Sciatic nerve (tissue), 2 donors: ENCODE measurements at regions not wholly inside any gene's neighbourhood (a gene's known extent, or its start where the extent isn't known, plus 50 kb on each side); places are given as distances from the start of the nearest gene placed in this dataset.
A peak's percentile ranks its signal among the peaks of the same experiment; 100 is the strongest.
"Not testable (repeated sequence)": the region's sequence is repeated elsewhere in the genome, so short reads cannot be mapped to it uniquely, and the experiment has no call there.

Source experiments
- ATAC-seq: fragments of 200-7000 bp; cut with Tn5 transposase; one replicate; pipeline ENCODE4 v1.9.1; 2020; ENCODE audit warnings: mild to moderate bottlenecking, moderate library complexity
- DNase-seq: peaks from one replicate; pipeline ENCODE4 v3.0.0-alpha.2; 2020; ENCODE audit warnings: low spot score
- intact Hi-C: fragments of 100-400 bp; cut with DNase I; formaldehyde crosslinking; loops from one replicate; pipeline ENCODE4 v1.14.2; 2022
- donor health status: DM: no; HTN: no; CAD: no.
- donor health status: DM: no; HTN: no; CAD: no.

DNA sequence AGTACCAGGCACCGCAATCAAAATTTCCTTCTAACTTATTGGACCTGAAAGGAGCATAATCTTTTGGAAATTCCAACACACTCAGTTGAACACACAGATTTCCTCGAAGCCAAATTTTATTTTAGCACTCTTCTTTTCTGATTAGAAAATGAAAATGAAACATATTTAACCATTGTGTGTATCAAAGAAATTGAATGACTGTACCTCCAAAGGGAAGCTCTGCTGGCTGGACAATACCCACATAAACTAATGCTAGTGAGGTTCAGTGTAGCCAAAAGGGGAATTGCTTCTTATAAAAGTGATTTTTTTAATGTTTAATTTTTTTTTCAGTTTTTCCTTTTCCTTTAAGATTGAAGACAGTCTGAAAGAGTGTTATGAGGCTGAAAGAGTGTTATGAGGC is 239.6 kb upstream of the NREP start:
- intact Hi-C loops = no loop called here
- ATAC-seq (no peak), DNase-seq (no peak)

- DNase-seq (no peak), ATAC-seq (no peak)
- intact Hi-C loops = no loop called here
Observed at GRCh38 chr5:111995701-111996100, 238.7 kb upstream of the NREP start.

GRCh38 chr5:111993242-111993641 is 236.2 kb upstream of the NREP start:
- DNase-seq (no peak), ATAC-seq (no peak)
- intact Hi-C loops = no loop called here

DNA sequence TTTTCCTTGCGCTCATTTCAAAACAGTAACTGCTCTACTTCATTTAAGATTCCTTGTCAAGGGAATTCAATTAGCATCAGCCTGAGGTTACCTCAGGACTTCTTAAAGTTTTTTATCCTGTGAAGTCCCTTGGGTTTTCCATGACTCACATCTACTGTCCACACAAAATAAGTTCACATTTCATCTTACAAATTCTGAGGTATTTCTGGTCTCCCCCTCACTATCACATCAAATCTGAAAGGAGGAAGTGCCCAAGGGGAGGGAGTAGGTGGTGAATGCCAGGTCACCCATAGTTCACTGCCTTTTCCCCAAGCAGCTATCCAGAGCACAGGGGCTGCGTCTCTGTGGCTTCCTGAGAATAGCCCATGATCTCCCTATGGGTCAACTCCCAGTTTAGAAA is 227.1 kb upstream of the NREP start:
- intact Hi-C loops = no loop called here
- no peak for ATAC-seq
- DNase-seq = no peak

GRCh38 chr5:111983459-111983858 is 226.5 kb upstream of the NREP start:
- no peak for ATAC-seq
- intact Hi-C loops = no loop called here
- DNase-seq = no peak

DNA sequence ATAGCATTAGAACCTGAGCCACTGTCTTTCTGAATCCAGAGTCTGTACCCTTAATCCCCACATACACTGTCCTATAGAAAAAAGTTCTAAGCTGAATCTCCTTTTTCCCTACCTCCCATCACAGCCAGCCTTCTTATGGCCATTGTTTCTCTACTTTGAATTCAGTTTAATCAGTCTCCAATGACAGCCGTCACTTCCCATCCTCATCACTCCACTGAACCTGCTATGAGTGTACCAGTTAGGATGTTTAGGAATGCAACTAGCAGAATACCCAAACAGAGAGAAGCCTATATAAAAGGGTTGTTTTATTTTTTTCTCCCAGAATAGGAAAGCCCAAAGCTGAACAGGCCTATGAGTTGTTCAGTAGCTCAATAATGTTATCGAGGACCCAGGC is 220.4 kb upstream of the NREP start:
- intact Hi-C loops = no loop called here
- ATAC-seq (no peak), DNase-seq (no peak)

DNA sequence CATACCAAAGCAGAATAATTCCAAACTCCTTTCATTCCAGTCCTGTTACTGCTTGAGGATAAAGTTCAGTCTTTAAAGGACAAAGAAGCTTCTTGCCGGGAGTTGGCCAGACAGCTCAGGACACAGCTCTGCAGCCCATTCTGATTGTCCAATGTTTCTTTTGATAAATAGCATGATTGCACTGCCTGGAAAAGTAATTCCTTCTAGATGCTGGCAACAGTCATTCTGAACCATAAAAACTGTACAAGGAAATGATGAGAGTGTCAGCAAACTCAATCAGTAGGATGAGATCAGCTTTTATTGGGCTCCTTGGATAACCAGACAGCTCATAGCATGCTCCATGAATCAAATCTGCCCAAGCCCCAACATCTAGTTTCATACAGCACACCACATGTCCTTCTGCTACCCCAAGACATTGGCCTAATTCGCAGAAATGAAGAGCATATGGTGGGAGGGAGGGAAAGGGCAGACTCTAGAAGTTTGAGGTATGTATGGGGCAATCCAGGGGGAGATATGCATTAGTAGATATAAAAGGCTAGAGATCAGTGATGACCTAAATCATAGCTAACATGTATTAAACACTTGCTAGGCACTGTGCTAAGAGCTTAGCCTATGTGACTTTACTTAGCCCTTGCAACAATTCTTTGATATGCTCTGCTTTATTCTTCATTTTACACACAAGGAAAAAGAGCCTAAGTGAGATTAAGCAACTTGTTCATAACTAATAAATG is 219.9 kb upstream of the NREP start:
- intact Hi-C loops = no loop called here
- ATAC-seq (no peak), DNase-seq (no peak)

- intact Hi-C loops = no loop called here
- DNase-seq (no peak), ATAC-seq (peak; percentile 75)
Observed at GRCh38 chr5:111975133-111975532, 218.1 kb upstream of the NREP start.

- ATAC-seq (no peak), DNase-seq (no peak)
- intact Hi-C loops = no loop called here
Observed at GRCh38 chr5:111973961-111974360, 217.0 kb upstream of the NREP start.

GRCh38 chr5:111972548-111972947 is 215.6 kb upstream of the NREP start:
- DNase-seq = no peak
- intact Hi-C loops = no loop called here

DNA sequence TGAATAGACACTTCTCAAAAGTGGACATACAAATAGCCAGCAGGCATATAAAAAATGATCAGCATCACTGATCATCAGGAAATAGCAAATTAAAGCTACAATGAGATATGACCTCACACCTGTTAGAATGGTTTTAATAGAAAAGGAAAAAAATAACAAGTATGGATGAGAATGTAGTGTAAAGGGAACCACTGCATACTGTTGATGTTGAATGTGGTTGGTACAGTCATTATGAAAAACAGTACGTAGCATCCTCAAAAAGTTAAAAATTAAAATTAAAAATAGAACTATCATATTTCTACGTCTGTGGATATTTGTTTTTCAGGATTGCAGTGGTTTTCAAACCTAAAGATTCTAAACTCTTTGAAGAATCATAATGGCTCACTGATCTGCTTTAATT is 215.1 kb upstream of the NREP start:
- DNase-seq (no peak), ATAC-seq (no peak)
- intact Hi-C loops = no loop called here

More at GRCh38 chr5:111972548-111972947, 215.6 kb upstream of the NREP start:
- no peak for ATAC-seq

GRCh38 chr5:111968459-111968858 is 211.5 kb upstream of the NREP start:
- DNase-seq = no peak
- intact Hi-C loops = no loop called here
- peak; percentile 49 for ATAC-seq

DNA sequence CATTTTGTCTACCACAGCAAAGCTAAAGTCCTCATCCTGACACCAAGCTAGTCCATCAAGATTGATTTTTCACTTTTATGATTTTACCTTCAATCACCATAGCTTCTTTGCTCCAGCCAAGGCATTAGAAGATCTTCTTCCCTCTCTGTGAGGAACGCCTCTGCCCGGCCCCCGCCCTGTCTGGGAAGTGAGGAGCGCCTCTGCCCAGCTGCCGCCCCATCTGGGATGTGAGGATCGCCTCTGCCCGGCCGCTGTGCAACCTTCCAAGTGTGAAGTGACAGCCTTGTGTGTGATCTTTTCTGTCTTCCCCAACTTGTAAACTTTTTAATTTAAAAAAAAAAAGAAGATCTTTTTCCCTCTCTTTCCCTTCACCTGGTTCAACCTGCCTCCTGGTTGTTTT is 210.5 kb upstream of the NREP start:
- no peak for DNase-seq
- intact Hi-C loops = no loop called here
- ATAC-seq = no peak

- intact Hi-C loops = no loop called here
- DNase-seq (no peak), ATAC-seq (no peak)
Observed at GRCh38 chr5:111966290-111966689, 209.3 kb upstream of the NREP start.

GRCh38 chr5:111963555-111963954 is 206.6 kb upstream of the NREP start:
- intact Hi-C loops = no loop called here
- no peak for DNase-seq

GRCh38 chr5:111962906-111963305 is 205.9 kb upstream of the NREP start:
- intact Hi-C loops = no loop called here
- ATAC-seq (no peak), DNase-seq (no peak)

More at GRCh38 chr5:111963555-111963954, 206.6 kb upstream of the NREP start:
- ATAC-seq = no peak

DNA sequence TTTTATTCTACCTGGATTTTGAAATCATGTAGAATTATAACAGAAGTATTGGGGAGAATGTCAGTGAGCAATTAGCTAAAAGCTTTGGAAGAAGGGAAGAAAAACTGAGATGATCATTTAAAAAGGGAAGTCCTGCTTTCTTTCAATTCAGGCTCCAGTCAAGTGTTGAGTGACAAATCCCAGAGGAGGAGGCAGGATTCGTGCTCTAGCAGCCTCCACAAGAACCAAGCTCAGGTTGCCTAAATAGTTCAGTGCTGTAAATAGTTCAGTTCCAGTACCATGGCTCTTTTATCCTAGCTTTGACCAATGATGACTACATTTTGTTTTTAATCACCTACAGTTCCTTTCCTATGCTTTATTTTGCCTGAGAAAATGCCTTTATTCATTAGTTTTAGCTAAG is 204.9 kb upstream of the NREP start:
- no peak for ATAC-seq
- DNase-seq = no peak
- intact Hi-C loops = no loop called here

DNA sequence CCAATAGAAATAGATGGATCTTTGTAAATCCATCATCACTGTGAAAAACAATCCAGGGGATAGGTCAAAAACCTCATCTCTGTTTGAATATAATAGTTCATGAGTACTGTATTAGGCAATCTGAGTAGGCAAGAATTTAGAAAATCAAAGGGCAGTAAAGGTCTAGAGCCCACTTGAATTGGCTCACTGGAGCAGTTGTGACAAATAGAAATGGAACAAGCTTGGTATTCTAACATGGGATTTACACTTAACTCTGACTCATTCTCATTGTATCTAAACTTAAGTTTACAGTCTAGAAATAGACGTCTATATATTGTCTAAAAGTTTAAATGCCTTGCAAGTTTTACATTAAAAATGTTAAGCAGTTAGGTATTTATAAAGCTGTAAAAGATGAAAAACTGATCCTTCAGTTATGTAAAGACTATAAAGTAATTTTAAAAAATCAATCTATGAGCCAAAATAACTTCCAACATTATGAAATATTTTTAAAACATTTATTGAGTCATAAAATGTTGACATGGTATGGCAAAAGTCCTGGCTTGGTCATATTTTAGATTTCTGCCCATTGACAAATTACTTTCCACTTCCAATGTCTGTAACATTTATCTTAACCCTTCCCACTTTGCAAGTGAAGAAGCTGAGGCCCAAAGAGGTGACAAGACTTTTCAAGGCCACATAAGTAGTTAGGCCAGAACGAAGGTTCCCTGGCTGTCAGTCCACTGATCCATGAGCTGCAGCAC is 203.7 kb upstream of the NREP start:
- DNase-seq = no peak
- ATAC-seq = no peak
- intact Hi-C loops = no loop called here

GRCh38 chr5:111958851-111959250 is 201.9 kb upstream of the NREP start:
- ATAC-seq (no peak), DNase-seq (no peak)
- intact Hi-C loops = no loop called here

DNA sequence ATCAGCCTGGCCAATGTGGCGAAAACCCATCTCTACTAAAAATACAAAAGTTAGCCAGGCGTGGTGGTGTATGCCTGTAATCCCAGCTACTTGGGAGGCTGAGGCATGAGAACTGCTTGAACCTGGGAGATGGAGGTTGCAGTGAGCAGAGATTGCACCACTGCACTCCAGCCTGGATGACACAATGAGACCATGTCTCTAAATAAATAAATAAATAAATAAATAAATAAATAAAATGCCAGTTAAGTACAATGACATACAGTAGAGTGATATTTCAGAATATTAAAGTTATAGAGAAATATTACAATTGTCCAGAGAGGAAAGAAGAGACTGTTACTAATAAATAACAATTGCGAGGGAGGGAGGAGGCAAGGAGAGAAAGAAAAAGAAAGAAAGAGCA is 199.8 kb upstream of the NREP start:
- intact Hi-C loops, ATAC-seq, DNase-seq: not testable (repeated sequence)
